H9 (cell line): ENCODE measurements at regions not wholly inside any gene's neighbourhood (a gene's known extent, or its start where the extent isn't known, plus 50 kb on each side); places are given as distances from the start of the nearest gene placed in this dataset.

Experiments
- DNase-seq: peaks from one replicate; pipeline ENCODE4 v3.0.0-alpha.2; 2017
- H2AFZ ChIP-seq: one replicate; pipeline ENCODE4 v1.6.1; 2013; ENCODE audit warnings: mild to moderate bottlenecking, low read length, control low read depth, moderate library complexity
- H2AK5ac ChIP-seq: 2 replicates; pipeline ENCODE4 v1.6.1; 2013; ENCODE audit warnings: low read length, control low read depth, mixed read lengths; ENCODE audit not compliant: insufficient read length
- H2BK120ac ChIP-seq: one replicate; pipeline ENCODE4 v1.6.1; 2013; ENCODE audit warnings: low read depth, mild to moderate bottlenecking, low read length, control low read depth, inconsistent platforms; ENCODE audit not compliant: poor library complexity, severe bottlenecking
- H2BK12ac ChIP-seq: 2 replicates; pipeline ENCODE4 v1.6.1; 2013; ENCODE audit warnings: low read length, control low read depth, mixed read lengths, low read depth; ENCODE audit not compliant: insufficient read length
- H2BK15ac ChIP-seq: 2 replicates; pipeline ENCODE4 v1.6.1; 2013; ENCODE audit warnings: low read depth, low read length, control low read depth
- H2BK20ac ChIP-seq: one replicate; pipeline ENCODE4 v1.6.1; 2013; ENCODE audit warnings: low read depth, mild to moderate bottlenecking, low read length, control low read depth, inconsistent platforms; ENCODE audit not compliant: poor library complexity, severe bottlenecking
- H2BK5ac ChIP-seq: 2 replicates; pipeline ENCODE4 v1.6.1; 2013; ENCODE audit warnings: low read length, control low read depth, mixed read lengths; ENCODE audit not compliant: insufficient read length
- H3K14ac ChIP-seq: 2 replicates; pipeline ENCODE4 v1.6.1; 2013; ENCODE audit warnings: low read length, control low read depth; ENCODE audit not compliant: insufficient read depth
- H3K18ac ChIP-seq: 2 replicates; pipeline ENCODE4 v1.6.1; 2013; ENCODE audit warnings: low read depth, mild to moderate bottlenecking, mixed read lengths, low read length, control low read depth; ENCODE audit not compliant: insufficient read length
- H3K23ac ChIP-seq: 2 replicates; pipeline ENCODE4 v1.6.1; 2013; ENCODE audit warnings: low read length, control low read depth, mixed read lengths, low read depth; ENCODE audit not compliant: insufficient read length
- H3K23me2 ChIP-seq: 2 replicates; pipeline ENCODE4 v1.6.1; 2013; ENCODE audit warnings: low read depth, mild to moderate bottlenecking, mixed read lengths, low read length, control low read depth; ENCODE audit not compliant: insufficient read length, poor library complexity, severe bottlenecking
- H3K27ac ChIP-seq: 2 replicates; pipeline ENCODE4 v1.5.1; 2013; ENCODE audit warnings: low read length, control low read depth, mixed read lengths, low read depth; ENCODE audit not compliant: insufficient read length
- H3K27me3 ChIP-seq: 2 replicates; pipeline ENCODE4 v1.6.1; 2013; ENCODE audit warnings: low read length, control low read depth, inconsistent platforms; ENCODE audit not compliant: insufficient read depth
- H3K4ac ChIP-seq: 2 replicates; pipeline ENCODE4 v1.6.1; 2013; ENCODE audit warnings: low read depth, mild to moderate bottlenecking, control low read depth, inconsistent platforms, low read length, moderate library complexity
- H3K4me1 ChIP-seq: 2 replicates; pipeline ENCODE4 v1.6.1; 2013; ENCODE audit warnings: low read length, control low read depth, inconsistent platforms; ENCODE audit not compliant: insufficient read depth
- H3K4me2 ChIP-seq: 2 replicates; pipeline ENCODE4 v1.6.1; 2013; ENCODE audit warnings: low read length, control low read depth, mixed read lengths; ENCODE audit not compliant: insufficient read length, insufficient read depth
- H3K56ac ChIP-seq: 2 replicates; pipeline ENCODE4 v1.6.1; 2013; ENCODE audit warnings: low read depth, mild to moderate bottlenecking, mixed read lengths, low read length, control low read depth; ENCODE audit not compliant: insufficient read length
- H3K79me1 ChIP-seq: 2 replicates; pipeline ENCODE4 v1.6.1; 2013; ENCODE audit warnings: low read depth, mild to moderate bottlenecking, moderate library complexity, low read length, control low read depth, inconsistent platforms; ENCODE audit not compliant: insufficient read depth, poor library complexity, severe bottlenecking
- H3K79me2 ChIP-seq: 2 replicates; pipeline ENCODE4 v1.6.1; 2013; ENCODE audit warnings: low read length, control low read depth, inconsistent platforms; ENCODE audit not compliant: insufficient read depth
- H3K9ac ChIP-seq: 2 replicates; pipeline ENCODE4 v1.6.1; 2013; ENCODE audit warnings: low read length, control low read depth, mixed read lengths; ENCODE audit not compliant: insufficient read length; ENCODE audit errors: extremely low read depth
- H3K9me3 ChIP-seq: one replicate; pipeline ENCODE4 v1.6.1; 2013; ENCODE audit warnings: low read depth, low read length, inconsistent platforms; ENCODE audit not compliant: control insufficient read depth
- H3T11ph ChIP-seq: one replicate; pipeline ENCODE4 v1.6.1; 2013; ENCODE audit warnings: mild to moderate bottlenecking, low read length, control low read depth, inconsistent platforms
- H4K20me1 ChIP-seq: one replicate; pipeline ENCODE4 v1.6.1; 2013; ENCODE audit not compliant: control insufficient read depth, insufficient read length, insufficient read depth
- H4K5ac ChIP-seq: 2 replicates; pipeline ENCODE4 v1.6.1; 2013; ENCODE audit warnings: low read depth, mild to moderate bottlenecking, mixed read lengths, low read length, control low read depth; ENCODE audit not compliant: insufficient read length
- H4K8ac ChIP-seq: replicated peaks from 2 replicates; pipeline ENCODE4 v1.6.1; 2013; ENCODE audit warnings: low read length, control low read depth, mixed read lengths, low read depth; ENCODE audit not compliant: insufficient read length
- H4K91ac ChIP-seq: 2 replicates; pipeline ENCODE4 v1.6.1; 2013; ENCODE audit warnings: low read depth, mild to moderate bottlenecking, moderate library complexity, mixed read lengths, low read length, control low read depth; ENCODE audit not compliant: insufficient read length
- H3K27ac Mint-ChIP-seq, 3 experiments: 2 replicates in 2 of 3; 3 replicates in 1 of 3; pipeline ENCODE4 v1.8.0; 2020 to 2021; ENCODE audit warnings: mixed read lengths in 3 of 3, mild to moderate bottlenecking in 1 of 3, moderate library complexity in 1 of 3
- H3K27me3 Mint-ChIP-seq: 2 replicates; pipeline ENCODE4 v1.8.0; 2021; ENCODE audit warnings: low read depth, mild to moderate bottlenecking, moderate library complexity, mixed read lengths
- H3K36me3 Mint-ChIP-seq, 3 experiments: 2 replicates in 2 of 3; 3 replicates in 1 of 3; pipeline ENCODE4 v1.8.0; 2020 to 2021; ENCODE audit warnings: low read depth in 3 of 3, mixed read lengths in 3 of 3; ENCODE audit not compliant: insufficient read depth in 1 of 3
- H3K4me1 Mint-ChIP-seq, 2 experiments: 2 replicates each; pipeline ENCODE4 v1.8.0; 2020; ENCODE audit warnings: mixed read lengths in 2 of 2
- H3K4me3 Mint-ChIP-seq, 2 experiments: 2 replicates in 1 of 2; 3 replicates in 1 of 2; pipeline ENCODE4 v1.8.0; 2020 to 2021; ENCODE audit warnings: mild to moderate bottlenecking in 2 of 2, mixed read lengths in 2 of 2, moderate library complexity in 1 of 2
- H3K9me3 Mint-ChIP-seq, 2 experiments: 2 replicates in 1 of 2; 3 replicates in 1 of 2; pipeline ENCODE4 v1.8.0; 2020; ENCODE audit warnings: mild to moderate bottlenecking in 2 of 2, mixed read lengths in 2 of 2, moderate library complexity in 1 of 2
- CTCF ChIP-seq: fragments of 200-600 bp; sonication (generic); conservative IDR thresholded peaks from 3 replicates; pipeline ENCODE4 v1.8.0; 2021; ENCODE audit warnings: antibody characterized with exemption, mild to moderate bottlenecking
- WGBS: extraction: QIAGEN DNeasy Blood & Tissue Kit; methylation state at CpG from one replicate; pipeline ENCODE4 v1.1.7; 2013; ENCODE audit warnings: missing lambda C conversion rate, low lambda C conversion rate, mixed read lengths; ENCODE audit not compliant: insufficient read length; ENCODE audit errors: extremely low coverage; 5-methylcytosine and 5-hydroxymethylcytosine counted together

- H3K9ac ChIP-seq, result no peak overlapping the region
- H3K27ac Mint-ChIP-seq, result no peak overlapping the region
- no peaks in the 10 kb centered on the region for H4K20me1 ChIP-seq
- H3K27me3 Mint-ChIP-seq, result peaks cover 24% of the 10 kb centered on the region
- H2BK15ac ChIP-seq, result no peak overlapping the region
- peaks cover 6% of the 10 kb centered on the region for H3K23me2 ChIP-seq
- no peaks in the 10 kb centered on the region for H3K79me2 ChIP-seq
- H3K4me3 Mint-ChIP-seq, result no peak overlapping the region
- peaks cover 5 to 17% (median 11%) of the 10 kb centered on the region in 3 experiments for H3K36me3 Mint-ChIP-seq
- H3K56ac ChIP-seq, result no peak overlapping the region
- WGBS, result no CpG with 5 or more reads among the region's 8 CpGs
- H3K14ac ChIP-seq, result no peak overlapping the region; the same call in 1 of the 2 replicates
- no peak overlapping the region for H2BK20ac ChIP-seq
- H3K79me1 ChIP-seq, result no peaks in the 10 kb centered on the region
- H3K4ac ChIP-seq, result no peak overlapping the region
- no peak for TF ChIP-seq CTCF
- H3T11ph ChIP-seq, result no peak overlapping the region
- peaks cover 6% of the 10 kb centered on the region for H3K9me3 ChIP-seq
- no peak overlapping the region for H2BK5ac ChIP-seq
- DNase-seq, result no peak
- H4K91ac ChIP-seq, result no peak overlapping the region
- H4K5ac ChIP-seq, result no peak overlapping the region
- H2AFZ ChIP-seq, result no peak overlapping the region
- H3K9me3 Mint-ChIP-seq, result peaks cover 19 to 28% of the 10 kb centered on the region in 2 experiments
- H3K23ac ChIP-seq, result no peak overlapping the region
- H2AK5ac ChIP-seq, result no peak overlapping the region
- H3K27ac ChIP-seq, result no peak overlapping the region
- H3K27me3 ChIP-seq, result no peaks in the 10 kb centered on the region
- no peak overlapping the region for H4K8ac ChIP-seq
- H2BK120ac ChIP-seq, result no peak overlapping the region
- peaks cover 48 to 49% of the 10 kb centered on the region in 2 experiments for H3K4me1 Mint-ChIP-seq
- H2BK12ac ChIP-seq, result peak overlapping the region; percentile 71
- H3K4me2 ChIP-seq, result no peak overlapping the region
- peaks cover 9% of the 10 kb centered on the region; the same call in 1 of the 2 replicates for H3K4me1 ChIP-seq
- H3K18ac ChIP-seq, result no peak overlapping the region
Measured at GRCh38 chr1:5763696-5764370, 228.4 kb downstream of the NPHP4 start.
